Neural progenitor cell (in vitro differentiated cells): ENCODE measurements at regions not wholly inside any gene's neighbourhood (a gene's known extent, or its start where the extent isn't known, plus 50 kb on each side); places are given as distances from the start of the nearest gene placed in this dataset.

Experiments used
- CTCF ChIP-seq: fragments of 200-600 bp; sonication (generic); IDR thresholded peaks from 2 replicates; pipeline ENCODE4 v1.5.1; 2017; ENCODE audit warnings: antibody characterized with exemption, mild to moderate bottlenecking
- EZH2 ChIP-seq: fragments of 200-600 bp; sonication (generic); IDR thresholded peaks from 2 replicates; pipeline ENCODE4 v1.6.1; 2017; ENCODE audit warnings: antibody characterized with exemption, mild to moderate bottlenecking, moderate library complexity
- EZH2phosphoT487 ChIP-seq: fragments of 200-600 bp; sonication (generic); IDR thresholded peaks from 2 replicates; pipeline ENCODE4 v1.6.1; 2017; ENCODE audit warnings: antibody characterized with exemption

GRCh38 chrX:88425739-88426138 lies 321.3 kb upstream of the CPXCR1 start:
- TF ChIP-seq CTCF (peak; percentile 51), EZH2phosphoT487 (no peak), EZH2 (no peak)
